Effector memory CD8-positive, alpha-beta T cell (primary cell): ENCODE measurements at regions not wholly inside any gene's neighbourhood (a gene's known extent, or its start where the extent isn't known, plus 50 kb on each side); places are given as distances from the start of the nearest gene placed in this dataset.

Experiments used
- ATAC-seq: fragments of 150-1000 bp; cut with Tn5 transposase; replicated peaks from 2 replicates; pipeline ENCODE4 v1.10.0; 2021; ENCODE audit warnings: mild to moderate bottlenecking, moderate library complexity
- DNase-seq, 3 experiments: peaks; one replicate each; pipeline ENCODE4 v3.0.0; 2021
- H3K27ac Mint-ChIP-seq, 2 donors: one replicate each; pipeline ENCODE4 v1.8.0; 2022; ENCODE audit warnings: mild to moderate bottlenecking in 2 of 2, mixed read lengths in 2 of 2, moderate library complexity in 2 of 2
- H3K27me3 Mint-ChIP-seq, 2 donors: one replicate each; pipeline ENCODE4 v1.8.0; 2022; ENCODE audit warnings: mixed read lengths in 2 of 2
- H3K36me3 Mint-ChIP-seq: one replicate; pipeline ENCODE4 v1.8.0; 2022; ENCODE audit warnings: mild to moderate bottlenecking, moderate library complexity, mixed read lengths; ENCODE audit not compliant: insufficient read depth
- H3K4me1 Mint-ChIP-seq, 2 donors: one replicate each; pipeline ENCODE4 v1.8.0; 2022; ENCODE audit warnings: low read depth in 2 of 2, mixed read lengths in 2 of 2
- H3K4me3 Mint-ChIP-seq, 2 donors: one replicate each; pipeline ENCODE4 v1.8.0; 2022; ENCODE audit warnings: mild to moderate bottlenecking in 2 of 2, mixed read lengths in 2 of 2, moderate library complexity in 2 of 2
- H3K9me3 Mint-ChIP-seq, 2 donors: one replicate each; pipeline ENCODE4 v1.8.0; 2022; ENCODE audit warnings: mixed read lengths in 2 of 2

- DNase-seq, result no peak
- Mint-ChIP-seq H3K4me3 (no peak overlapping the region), H3K27me3 (peaks cover 8 to 60% of the 10 kb centered on the region in 2 donors), H3K9me3 (no peaks in the 10 kb centered on the region), H3K4me1 (peaks cover 0 to 4% of the 10 kb centered on the region in 2 donors), H3K36me3 (no peaks in the 10 kb centered on the region), H3K27ac (no peak overlapping the region)
- no peak for ATAC-seq
These were observed 803.5 kb downstream of the BRD1 start for GRCh38 chr22:49023879-49024774.

DNA sequence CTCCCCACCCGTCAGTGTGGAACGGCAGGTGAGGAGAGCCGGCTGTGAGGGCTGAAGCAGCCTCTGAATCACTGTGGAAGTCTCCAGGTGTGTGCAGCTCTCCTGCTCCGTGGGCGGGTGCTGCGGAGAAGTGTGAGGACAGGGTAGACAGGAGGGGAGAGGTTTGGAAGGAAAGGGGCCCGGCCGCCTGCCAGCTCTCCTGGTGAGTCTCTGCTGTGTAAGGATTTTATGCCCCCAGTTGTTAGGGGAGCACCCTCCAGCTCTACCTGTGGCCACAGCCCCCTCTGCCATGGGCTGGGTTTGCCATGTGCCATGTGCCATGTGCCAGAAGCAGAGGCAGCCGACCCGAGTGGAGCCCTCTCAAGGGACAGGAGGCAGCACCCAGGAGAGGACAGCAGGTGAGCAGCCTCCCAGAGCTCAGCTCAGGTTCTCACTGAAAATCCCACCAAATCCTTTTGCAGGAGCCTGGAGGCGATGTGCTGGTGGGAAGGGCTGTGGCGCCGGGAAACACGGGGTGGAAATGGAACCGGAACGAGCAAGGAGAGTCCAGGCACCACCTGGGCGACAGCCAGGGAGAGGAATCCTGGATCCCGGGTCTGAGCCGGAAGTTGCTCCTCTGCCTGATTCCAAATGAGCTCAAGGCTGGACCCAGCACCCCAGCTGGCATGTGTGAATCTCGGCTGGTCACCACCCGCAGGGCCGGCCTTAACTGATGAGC, 804.4 kb downstream of the BRD1 start:
- no peak for ATAC-seq

GRCh38 chr22:49022816-49023160, 804.9 kb downstream of the BRD1 start:
- H3K27ac Mint-ChIP-seq, result no peak overlapping the region

More for the DNA sequence above, 804.4 kb downstream of the BRD1 start:
- DNase-seq, result no peak
- H3K27me3 Mint-ChIP-seq, result peaks cover 8 to 57% of the 10 kb centered on the region in 2 donors
- H3K36me3 Mint-ChIP-seq, result no peaks in the 10 kb centered on the region
- no peak overlapping the region for H3K4me3 Mint-ChIP-seq
- peaks cover 0 to 4% of the 10 kb centered on the region in 2 donors for H3K4me1 Mint-ChIP-seq
- H3K9me3 Mint-ChIP-seq, result no peaks in the 10 kb centered on the region
- H3K27ac Mint-ChIP-seq, result no peak overlapping the region

GRCh38 chr22:49021926-49022815, 805.5 kb downstream of the BRD1 start:
- Mint-ChIP-seq H3K36me3 (no peaks in the 10 kb centered on the region), H3K4me1 (no peaks in the 10 kb centered on the region), H3K4me3 (no peak overlapping the region), H3K9me3 (no peaks in the 10 kb centered on the region), H3K27ac (no peak overlapping the region), H3K27me3 (peaks cover 1 to 56% of the 10 kb centered on the region in 2 donors)
- ATAC-seq, result no peak
- DNase-seq, result no peak

More at GRCh38 chr22:49022816-49023160, 804.9 kb downstream of the BRD1 start:
- Mint-ChIP-seq H3K9me3 (no peaks in the 10 kb centered on the region), H3K4me3 (no peak overlapping the region), H3K4me1 (peaks cover 0 to 4% of the 10 kb centered on the region in 2 donors), H3K36me3 (no peaks in the 10 kb centered on the region), H3K27me3 (peaks cover 7 to 57% of the 10 kb centered on the region in 2 donors)
- DNase-seq (no peak), ATAC-seq (no peak)

DNA sequence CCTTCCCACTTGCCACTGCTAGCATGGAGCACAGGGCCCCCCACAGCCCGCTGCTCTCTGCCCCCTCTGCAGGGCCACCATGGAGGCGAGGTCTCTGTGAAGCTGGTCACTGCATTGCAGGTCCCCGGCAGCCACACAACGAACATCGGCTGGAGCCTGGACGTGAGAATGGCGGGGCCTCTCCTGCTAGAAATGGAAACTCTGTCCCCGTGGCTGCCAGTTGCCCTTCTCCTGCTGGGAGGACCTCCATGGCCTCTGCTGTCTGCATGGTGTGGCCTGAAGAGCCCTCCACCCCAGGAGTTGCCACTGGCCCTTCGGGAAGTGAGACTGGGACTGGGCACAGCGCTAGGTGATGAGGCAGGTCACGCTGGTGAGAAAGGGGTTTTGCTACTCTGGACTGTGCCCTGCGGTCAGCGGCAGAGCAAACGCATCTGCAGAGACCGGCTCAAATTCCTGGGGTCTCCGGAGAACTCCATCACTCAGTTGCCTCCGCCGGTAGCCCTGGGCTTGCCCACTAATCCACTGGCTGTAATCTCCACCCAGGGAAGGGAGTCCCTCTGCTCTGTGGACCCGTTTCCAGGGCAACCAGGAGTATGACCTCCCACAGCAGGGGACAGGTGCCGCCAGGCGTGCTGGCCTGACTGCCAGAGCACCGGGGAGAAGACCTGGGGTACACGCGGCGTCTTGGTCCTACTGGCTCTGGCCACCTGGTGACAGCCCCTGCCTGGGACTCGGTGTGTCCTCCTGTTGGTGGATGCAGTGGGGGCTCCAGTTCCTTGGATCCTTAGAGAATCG, 806.3 kb downstream of the BRD1 start:
- no peak overlapping the region for H3K27ac Mint-ChIP-seq
- no peaks in the 10 kb centered on the region for H3K9me3 Mint-ChIP-seq
- ATAC-seq (no peak), DNase-seq (no peak)
- H3K4me3 Mint-ChIP-seq, result no peak overlapping the region
- no peaks in the 10 kb centered on the region for H3K36me3 Mint-ChIP-seq
- H3K4me1 Mint-ChIP-seq, result no peaks in the 10 kb centered on the region
- H3K27me3 Mint-ChIP-seq, result peaks cover 0 to 52% of the 10 kb centered on the region in 2 donors

DNA sequence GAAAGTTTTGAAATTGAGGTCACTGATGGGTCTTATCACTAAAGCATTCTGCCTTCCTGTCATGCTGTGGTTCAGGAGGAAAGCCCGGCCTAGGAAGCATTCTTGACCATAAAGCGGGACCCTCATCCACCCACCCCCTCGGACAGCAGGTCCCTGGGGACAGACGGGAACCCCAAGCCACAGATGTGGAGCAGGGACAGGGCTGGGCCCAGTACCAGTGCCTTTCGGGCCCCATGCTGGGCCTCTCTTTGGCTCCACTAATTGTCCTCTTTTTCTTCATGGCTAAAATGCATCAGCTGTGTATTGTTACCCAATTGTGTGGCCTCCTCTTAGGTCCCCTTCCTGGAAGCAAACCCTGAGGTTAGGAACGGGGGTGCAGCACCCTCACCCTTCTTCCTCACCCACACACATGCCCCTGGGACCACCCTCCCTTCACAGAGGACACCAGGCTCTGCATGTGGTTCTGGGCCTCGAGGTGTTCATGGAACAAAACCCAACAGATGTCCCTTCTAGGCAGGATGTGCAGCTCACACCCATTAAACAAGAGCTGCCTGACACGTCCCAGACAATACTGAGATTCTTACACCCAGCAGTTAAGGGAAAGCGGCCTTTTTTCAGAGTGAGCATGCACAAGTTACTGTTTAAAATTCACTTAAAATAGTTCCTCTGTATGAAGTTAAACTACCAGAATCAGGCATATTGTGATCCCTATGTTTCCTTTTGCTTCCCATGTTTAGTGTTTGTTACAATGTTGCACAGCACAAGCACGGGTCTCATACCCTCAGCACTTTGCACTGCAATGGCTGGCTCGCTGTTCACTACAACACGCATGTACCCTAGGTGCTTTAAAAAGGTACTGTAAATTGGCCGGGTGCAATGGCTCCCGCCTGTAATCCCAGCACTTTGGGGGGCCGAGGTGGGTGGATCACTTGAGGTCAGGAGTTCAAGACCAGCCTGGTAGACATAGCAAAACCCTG, 807.6 kb downstream of the BRD1 start:
- ATAC-seq (no peak), DNase-seq (no peak)
- Mint-ChIP-seq H3K4me1 (no peaks in the 10 kb centered on the region), H3K4me3 (no peak overlapping the region), H3K36me3 (no peaks in the 10 kb centered on the region), H3K27me3 (peaks cover 5 to 49% of the 10 kb centered on the region in 2 donors), H3K27ac (no peak overlapping the region), H3K9me3 (no peaks in the 10 kb centered on the region)

GRCh38 chr22:49018601-49019000, 809.1 kb downstream of the BRD1 start:
- no peak for DNase-seq
- Mint-ChIP-seq H3K4me1 (no peaks in the 10 kb centered on the region), H3K27me3 (peaks cover 6 to 48% of the 10 kb centered on the region in 2 donors), H3K36me3 (no peaks in the 10 kb centered on the region), H3K4me3 (no peak overlapping the region), H3K27ac (no peak overlapping the region), H3K9me3 (no peaks in the 10 kb centered on the region)
- ATAC-seq, result no peak

- DNase-seq, result no peak
- no peak for ATAC-seq
- H3K9me3 Mint-ChIP-seq, result no peaks in the 10 kb centered on the region
- H3K36me3 Mint-ChIP-seq, result no peaks in the 10 kb centered on the region
- no peak overlapping the region for H3K4me3 Mint-ChIP-seq
- no peaks in the 10 kb centered on the region for H3K4me1 Mint-ChIP-seq
- no peak overlapping the region for H3K27ac Mint-ChIP-seq
- peaks cover 6 to 39% of the 10 kb centered on the region in 2 donors for H3K27me3 Mint-ChIP-seq
These were observed 810.0 kb downstream of the BRD1 start for GRCh38 chr22:49017482-49018329.

- Mint-ChIP-seq H3K4me3 (no peak overlapping the region), H3K9me3 (no peaks in the 10 kb centered on the region), H3K27me3 (peaks cover 6 to 37% of the 10 kb centered on the region in 2 donors), H3K36me3 (no peaks in the 10 kb centered on the region), H3K4me1 (no peaks in the 10 kb centered on the region), H3K27ac (no peak overlapping the region)
- ATAC-seq (no peak), DNase-seq (no peak)
These were observed 810.7 kb downstream of the BRD1 start for GRCh38 chr22:49016909-49017481.

DNA sequence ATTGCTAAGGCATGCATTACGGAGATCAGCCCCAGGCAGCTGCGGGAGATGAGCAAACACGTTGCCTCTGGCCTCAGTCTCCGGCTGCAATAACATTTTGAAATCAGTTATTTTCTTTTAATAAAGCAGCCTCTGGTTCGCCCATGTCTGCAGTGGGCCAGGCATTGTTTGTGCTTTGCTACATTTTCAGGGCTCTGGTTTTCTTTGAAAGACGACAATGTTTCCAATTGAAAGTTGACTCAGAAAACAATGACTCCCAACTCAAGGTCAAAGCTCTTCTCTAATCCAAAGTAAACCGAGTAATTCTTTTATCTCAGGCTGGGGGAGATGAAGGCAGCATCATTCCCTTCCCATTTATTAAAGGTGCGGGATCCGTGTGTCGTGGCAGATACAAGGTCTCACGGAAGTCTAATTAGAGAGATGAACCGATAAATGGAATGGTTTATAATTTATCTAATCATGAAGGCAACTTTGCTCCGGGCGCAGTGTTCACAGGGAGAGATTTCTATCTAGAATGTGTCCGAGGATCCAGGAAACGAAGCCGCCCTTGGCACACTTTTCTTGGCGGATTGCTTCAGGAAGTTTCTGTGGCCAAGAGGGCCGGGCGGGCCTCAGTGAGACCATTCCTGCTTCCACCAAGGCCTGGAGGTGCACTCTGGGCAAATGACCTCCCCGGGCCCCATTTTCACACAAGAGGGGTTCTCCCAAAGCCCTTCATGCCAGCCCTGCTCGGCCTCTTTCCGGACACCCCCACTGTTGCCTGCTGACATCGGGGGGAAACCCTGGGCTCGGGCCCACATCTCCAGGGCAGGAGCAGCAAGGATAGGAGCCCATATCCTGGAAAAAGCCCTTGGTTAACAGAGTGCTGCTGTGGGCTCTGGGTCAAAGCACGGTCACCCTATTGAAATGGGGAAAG, 811.4 kb downstream of the BRD1 start:
- no peaks in the 10 kb centered on the region for H3K9me3 Mint-ChIP-seq
- H3K36me3 Mint-ChIP-seq, result no peaks in the 10 kb centered on the region
- ATAC-seq (no peak), DNase-seq (no peak)
- no peaks in the 10 kb centered on the region for H3K4me1 Mint-ChIP-seq
- no peak overlapping the region for H3K27ac Mint-ChIP-seq
- H3K4me3 Mint-ChIP-seq, result no peak overlapping the region
- peaks cover 6 to 41% of the 10 kb centered on the region in 2 donors for H3K27me3 Mint-ChIP-seq
